IPS-NIHi7 (cell line): ENCODE measurements at regions not wholly inside any gene's neighbourhood (a gene's known extent, or its start where the extent isn't known, plus 50 kb on each side); places are given as distances from the start of the nearest gene placed in this dataset.
A peak's percentile ranks its signal among the peaks of the same experiment; 100 is the strongest.
"Not testable (repeated sequence)": the region's sequence is repeated elsewhere in the genome, so short reads cannot be mapped to it uniquely, and the experiment has no call there.

Experiments used
- DNase-seq: peaks from one replicate; pipeline ENCODE4 v3.0.0; 2012; ENCODE audit warnings: mixed read lengths; ENCODE audit errors: extremely low spot score

DNA sequence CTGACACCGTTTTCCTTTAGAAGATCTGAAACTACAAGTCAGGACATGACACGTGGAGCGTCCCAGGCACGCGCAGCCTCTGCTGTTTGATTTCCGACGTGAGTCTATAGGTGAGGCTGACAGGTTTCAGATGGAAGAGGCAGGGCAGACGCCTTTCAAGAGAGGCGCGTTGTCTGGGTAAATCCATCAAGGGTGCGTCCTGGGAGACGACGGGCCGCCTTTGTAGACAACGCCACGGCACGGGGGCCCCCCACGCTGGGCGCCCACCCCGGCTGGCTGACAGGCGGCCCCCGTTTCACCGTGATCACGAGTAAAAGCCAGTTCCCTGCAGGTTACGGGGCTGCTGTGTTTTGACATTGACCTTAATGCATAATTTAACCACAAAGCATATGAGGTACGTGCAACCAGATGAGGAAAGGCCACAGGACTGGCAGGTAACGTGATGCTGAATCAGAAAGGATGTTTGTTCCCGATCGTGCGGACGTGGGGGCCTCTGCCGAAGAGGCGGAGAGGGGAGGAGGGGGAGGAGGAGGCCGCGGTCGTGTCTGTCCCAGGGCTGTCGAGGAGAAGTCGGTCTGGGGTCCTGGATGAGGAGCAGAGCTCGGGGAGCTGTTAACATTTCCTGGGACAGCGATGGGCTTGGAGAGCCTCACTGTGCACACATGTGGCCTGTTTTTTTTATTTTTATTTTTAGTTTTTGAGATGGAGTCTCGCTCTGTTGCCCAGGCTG, 51.1 kb upstream of the PPP2R3B start:
- no peak for DNase-seq

DNA sequence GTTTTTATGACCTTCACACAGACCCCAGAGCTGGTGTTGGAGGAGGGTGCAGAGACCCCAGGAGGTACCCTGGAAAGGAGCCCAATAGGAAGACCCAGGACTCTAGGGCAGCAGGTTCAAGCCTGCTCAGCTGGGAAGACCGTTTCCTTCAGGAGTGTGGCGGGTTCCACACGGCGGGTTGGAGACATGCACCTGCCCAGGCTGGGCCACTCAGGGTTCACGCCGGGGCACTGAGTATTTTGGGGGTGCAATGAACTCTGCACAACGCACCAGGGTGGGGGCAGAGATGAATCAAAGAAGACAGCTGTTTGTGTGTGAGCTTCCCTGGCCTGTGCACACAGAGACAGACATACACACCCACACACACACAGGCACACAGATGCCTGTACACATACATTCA, 52.5 kb upstream of the PPP2R3B start:
- no peak for DNase-seq

DNA sequence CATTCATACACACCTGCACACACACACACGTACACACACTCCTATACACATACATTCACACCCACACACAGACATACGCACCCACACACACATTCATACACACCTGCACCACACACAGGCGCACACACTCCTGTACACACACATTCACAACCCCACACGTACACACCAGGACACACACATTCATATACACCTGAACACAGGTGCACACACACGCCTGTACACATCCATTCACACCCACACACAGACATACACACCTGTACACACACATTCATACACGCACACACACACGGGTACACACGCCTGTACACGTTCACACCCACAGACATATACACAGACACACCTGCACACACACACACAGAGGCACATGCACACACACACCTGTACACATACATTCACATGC, 53.0 kb upstream of the PPP2R3B start:
- DNase-seq = no peak

DNA sequence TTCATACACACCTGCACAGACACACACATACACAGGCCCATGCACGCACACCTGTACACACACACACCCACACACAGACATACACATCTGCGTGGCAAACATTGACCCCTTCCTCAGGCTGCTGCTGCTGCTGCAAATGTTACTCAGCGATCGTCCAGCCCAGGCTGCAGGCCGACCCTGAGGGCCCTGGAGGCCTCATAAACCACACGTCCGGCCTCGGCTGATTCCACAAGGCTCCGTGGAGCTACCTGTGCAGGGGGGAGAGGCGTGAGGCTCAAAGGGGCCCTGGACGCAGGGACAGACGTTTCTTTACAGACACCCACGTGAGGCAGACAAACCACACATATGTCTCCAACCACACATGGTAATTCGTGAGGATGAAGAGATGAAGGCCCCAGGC, 53.9 kb upstream of the PPP2R3B start:
- no peak for DNase-seq

DNA sequence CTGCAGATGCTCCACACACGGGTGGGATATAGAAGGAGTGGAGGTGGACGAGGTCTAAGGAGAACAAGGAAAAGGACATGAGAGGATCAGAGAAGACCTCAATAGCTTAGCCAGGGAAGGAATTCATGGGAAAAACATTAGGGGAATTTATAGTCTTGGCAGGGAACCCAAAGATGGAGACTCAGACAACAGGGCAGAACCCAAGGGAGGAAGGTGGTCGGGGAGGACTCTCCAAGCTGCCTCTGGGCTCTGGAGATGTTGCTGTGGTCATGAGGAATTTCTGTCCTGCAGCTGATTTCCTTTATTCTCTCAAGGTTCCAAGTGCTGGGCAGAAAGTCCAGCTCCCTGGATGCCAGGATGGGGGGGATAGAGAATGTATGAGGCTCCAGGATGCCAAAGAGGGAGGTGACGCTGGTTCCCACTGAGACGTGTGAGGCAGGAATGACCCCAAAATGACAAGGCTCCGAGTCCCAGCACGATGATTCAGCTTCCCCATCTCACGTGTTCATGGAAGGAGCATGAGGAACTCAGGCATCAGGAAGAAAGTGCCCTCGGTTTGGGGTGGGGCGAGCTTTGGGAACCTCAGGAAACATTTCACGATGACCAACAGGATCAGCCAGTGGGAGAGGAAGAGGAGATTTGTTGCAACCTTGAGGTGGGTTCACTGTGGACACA, 57.0 kb upstream of the PPP2R3B start:
- peak; percentile 7 for DNase-seq

DNA sequence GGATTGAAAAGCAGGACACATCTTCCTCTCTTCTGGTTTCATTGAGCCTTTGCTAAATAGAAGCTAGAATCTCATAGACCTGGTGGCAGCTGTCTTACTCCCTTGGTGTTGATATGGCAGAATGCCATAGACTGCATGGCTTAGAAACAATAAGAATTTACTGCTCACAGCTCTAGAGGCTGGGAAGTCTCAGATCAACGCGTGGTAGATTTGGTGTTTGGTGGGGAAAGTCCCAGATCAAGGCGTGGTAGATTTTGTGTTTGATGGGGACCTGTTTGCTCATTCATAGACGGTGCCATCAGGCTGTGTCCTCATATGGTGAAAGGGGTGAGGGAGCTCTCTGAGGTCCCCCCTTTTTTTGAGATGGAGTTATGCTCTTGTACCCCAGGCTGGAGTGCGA, 57.6 kb upstream of the PPP2R3B start:
- no peak for DNase-seq

DNA sequence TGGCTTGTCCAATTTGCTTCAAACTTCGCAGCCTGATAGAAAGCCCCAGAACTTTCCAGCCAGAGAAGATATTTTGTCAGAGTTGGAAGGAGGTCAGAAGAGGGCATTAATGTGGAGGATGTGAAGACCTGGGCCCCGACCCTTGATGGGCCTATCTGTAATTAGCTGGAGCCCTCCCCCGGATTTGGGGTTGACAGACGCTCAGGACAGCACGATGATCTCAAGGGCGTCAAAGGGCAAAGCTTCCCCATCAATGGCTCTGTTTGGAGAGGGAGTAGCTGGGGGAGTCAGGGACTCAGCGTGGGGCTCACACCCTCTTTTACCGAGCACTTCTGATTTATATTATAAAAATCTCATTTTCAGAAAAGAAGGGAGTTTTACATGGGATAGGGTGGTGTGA, 59.0 kb upstream of the PPP2R3B start:
- DNase-seq = peak; percentile 51

DNA sequence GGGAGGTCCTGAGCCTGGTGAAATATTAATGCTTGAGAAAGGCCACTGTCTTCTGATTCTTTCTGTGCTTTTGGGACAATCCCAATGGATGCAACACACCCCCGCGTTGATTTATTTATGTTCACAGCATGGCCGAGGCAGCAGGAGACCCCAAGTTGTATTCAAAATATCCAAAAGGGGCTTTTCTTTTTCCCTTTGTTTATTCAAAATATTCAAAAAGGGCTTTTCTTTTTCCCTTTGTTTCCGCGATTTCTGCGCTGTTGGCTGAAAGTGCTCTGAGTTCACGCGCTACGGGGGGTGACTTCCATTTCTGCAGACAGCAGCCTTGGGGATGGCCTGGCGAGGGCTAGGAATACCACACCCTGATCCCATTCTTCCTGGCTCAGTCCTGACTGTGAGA, 59.5 kb upstream of the PPP2R3B start:
- peak; percentile 87 for DNase-seq

DNA sequence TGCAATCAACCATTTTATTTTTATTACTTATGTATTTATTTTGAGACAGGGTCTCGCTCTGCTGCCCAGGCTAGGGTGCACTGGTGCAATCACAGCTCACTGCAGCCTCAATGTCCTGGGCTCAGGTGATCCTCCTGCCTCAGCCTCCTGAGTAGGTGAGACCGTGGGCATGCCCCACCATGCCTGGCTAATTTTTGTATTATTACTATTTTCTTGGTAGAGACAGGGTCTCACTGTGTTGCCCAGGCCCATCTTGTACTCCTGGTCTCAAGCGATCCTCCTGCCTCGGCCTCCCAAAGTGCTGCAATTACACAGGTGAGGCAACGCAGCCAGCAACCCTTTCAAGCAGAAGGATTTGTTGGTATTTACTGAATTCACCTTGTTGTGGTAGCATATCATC, 60.3 kb upstream of the PPP2R3B start:
- no peak for DNase-seq

DNA sequence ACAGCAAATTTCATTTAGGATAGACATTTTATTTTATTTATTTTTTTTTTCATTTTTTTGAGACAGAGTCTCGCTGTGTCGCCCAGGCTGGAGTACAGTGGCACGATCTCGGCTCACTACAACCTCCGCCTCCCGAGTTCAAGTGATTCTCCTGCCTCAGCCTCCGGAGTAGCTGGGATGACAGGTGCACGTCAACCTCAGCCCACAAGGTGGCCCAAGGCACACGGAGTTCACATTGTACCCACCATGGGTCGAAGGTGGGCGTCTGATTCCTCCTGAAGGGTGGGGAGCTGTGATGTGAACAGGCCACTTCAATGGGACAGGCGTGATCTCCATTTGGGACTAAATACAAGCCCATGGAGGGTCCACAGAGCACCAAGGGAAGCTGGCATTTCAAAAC, 65.0 kb upstream of the PPP2R3B start:
- peak; percentile 36 for DNase-seq

DNA sequence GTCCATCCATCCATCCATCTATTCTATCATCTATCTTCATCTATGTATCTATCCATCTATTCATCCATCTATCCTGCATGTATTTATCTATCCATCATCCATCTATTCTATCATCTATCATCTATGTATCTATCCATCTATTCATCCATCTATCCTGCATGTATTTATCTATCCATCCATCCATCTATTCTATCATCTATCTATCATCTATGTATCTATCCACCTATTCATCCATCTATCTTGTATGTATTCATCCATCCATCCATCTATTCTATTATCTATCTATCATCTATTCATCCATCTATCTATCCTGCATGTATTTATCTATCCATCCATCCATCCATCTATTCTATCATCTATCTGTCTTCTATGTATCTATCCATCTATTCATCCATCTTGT, 65.9 kb upstream of the PPP2R3B start:
- no peak for DNase-seq

DNA sequence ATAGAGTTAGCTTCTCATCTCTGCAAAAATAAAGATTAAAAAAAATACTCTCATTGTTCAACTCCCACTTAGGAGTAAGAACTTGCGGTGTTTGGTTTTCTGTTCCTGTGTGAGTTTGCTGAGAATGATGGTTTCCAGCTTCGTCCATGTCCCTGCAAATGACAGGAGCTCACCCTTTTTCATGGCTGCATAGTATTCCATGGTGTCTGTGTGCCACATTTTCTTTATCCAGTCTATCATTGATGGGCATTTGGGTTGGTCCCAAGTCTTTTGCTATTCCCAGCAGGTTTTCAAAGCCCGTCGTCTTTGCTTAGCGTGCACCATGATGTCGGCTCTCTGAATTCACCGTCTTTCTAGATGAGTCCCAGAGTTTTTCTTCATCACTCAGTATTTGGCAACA, 67.8 kb upstream of the PPP2R3B start:
- DNase-seq = not testable (repeated sequence)

DNA sequence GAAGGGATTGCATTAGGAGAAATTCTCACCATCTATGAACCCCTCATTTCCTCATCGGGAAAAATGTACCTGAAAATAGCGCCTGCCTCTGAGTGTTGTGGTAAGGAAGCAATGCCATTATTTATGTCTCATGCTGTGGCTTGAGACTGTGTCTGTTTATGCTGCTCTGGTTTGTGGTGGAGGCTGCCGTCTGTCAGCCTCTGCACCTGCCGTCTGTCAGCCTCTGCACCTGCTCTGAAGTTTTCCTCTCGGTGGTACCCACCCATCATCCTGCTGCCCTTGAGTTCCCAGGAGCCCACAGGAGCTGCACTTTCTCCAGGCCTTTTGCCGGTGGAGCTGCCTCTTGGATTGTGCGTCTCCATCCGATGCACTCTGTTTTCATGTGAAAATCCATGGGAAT, 68.5 kb upstream of the PPP2R3B start:
- DNase-seq = no peak

DNA sequence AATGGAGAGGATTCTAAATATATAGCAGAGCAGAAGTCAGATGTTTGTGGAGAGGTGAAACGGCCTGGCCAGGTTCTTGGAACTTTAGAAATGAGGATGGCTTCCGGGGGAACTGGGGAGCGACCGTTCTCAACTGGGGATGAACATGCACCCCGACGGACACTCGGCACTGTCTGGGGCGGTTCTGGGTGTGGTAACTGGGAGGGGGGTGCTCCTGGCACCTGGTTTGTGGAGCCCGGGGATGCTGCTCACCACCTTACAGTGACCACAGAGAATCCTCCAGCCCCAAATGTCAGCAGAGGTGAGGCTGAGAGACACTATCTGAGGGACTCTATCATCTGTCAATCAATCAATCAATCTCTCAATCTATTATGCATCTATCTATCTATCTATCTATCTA, 69.0 kb upstream of the PPP2R3B start:
- DNase-seq = no peak

DNA sequence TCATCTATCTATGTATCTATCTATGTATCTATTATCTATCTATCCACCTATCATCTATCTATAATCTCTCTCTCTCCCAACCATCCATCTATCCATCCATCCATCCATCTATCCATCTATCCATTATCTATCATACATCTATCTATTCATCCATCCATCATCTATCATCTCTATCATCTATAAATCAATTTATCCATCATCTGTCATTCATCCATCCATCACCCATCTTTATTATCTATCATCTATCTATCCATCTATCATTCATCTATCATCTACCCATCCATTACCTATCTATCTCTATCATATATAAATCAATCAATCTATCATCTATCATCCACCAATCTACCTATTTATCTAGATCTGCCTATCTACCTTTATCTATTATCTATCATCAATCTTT, 69.4 kb upstream of the PPP2R3B start:
- DNase-seq = no peak

DNA sequence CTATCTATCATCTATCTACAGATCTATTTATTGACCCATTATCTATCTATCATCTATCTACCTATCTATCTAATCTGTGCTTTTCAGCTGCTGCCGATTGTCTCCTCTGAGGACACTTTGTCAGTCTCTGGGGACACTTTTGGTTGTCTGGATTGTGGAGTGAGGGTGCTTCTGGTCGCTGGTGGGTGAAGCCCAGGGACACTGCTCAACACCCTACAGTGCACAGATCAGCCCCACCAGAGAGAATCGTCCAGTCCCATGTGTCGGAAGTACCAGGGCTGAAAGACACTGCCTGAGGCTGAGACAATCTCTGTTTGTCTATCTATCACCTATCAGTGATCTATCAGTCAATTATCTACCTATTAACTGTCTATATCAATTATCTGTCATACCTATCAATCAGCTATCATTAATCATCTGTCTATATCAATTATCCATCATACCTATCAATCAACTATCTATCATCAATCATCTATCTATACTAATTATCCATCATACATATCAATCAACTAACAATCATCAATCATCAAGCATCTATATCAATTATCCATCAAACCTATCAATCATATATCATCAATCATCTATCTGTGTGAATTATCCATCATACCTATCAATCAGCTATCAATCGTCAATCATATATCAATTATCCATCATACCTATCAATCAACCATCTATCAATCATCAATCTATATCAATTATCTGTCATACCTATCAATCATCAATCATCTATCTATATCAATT, 70.0 kb upstream of the PPP2R3B start:
- DNase-seq = no peak

DNA sequence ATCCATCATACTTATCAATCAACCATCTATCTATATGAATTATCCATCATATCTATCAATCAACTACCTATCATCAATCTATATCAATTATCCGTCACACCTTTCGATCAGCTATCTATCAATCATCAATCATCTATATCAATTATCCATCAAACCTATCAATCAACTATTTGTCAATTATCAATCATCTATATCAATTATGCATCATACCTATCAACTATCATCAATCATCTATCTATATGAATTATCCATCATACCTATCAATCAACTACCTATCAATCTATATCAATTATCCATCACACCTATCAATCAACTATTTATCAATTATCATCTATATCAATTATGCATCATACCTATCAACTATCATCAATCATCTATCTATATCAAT, 70.6 kb upstream of the PPP2R3B start:
- no peak for DNase-seq

DNA sequence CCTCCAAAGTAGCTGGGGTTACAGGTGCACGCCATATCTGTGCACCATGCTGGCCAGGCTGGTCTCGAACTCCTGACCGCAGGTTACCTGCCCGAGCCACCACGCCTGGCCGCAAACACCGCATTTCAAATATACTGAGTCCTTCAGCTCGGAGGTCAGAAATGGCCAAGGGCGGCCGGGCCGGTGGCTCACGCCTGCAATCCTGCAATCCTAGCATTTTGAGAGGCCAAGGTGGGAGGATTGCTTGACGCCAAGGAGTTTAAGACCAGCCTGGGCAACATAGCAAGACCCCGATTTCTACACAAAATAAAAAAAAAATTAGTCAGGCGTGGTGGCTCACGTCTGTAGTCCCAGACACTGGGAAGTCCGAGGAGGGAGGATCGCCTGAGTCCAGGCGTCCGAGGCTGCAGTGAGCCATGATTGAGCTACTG, 71.9 kb upstream of the PPP2R3B start:
- DNase-seq = no peak

DNA sequence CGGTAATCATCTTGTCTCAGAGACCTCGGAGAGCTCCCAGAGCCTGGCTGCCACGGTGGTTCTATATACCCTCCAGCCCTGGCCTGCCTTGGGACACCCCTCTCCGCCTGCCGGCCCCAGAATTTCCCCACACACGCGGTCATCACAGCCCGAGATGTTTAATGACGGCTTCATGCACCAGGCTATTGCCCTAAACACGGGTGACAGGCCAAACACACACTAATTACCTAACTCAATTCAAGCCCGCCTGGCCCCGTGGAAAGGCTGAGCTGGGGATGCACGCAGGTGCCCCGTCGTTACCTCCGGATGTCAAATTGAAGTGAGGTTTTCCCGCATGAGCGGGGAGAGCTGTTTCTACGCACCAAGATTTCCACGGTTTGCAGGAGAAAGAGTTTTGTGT, 72.9 kb upstream of the PPP2R3B start:
- DNase-seq = peak; percentile 8

DNA sequence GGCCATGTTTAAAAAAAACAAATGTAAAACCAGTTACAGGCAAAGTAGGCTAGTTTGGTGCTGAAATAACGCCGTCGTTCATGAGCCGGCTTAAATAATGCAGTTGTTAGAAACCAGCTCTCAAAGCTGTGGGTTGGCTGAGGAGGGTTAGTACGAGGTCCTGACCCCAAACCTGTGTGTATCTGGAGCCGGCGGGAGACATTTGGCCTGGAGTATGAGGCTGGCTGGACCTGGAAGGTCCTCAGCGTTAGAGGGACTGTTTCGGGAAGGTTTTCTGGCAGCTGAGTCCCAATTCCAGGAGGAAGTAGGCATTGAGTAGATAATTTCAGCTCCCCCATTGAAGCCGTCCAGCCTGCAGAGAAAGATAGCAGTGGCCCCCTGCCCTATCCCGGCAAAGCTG, 73.4 kb upstream of the PPP2R3B start:
- peak; percentile 8 for DNase-seq

DNA sequence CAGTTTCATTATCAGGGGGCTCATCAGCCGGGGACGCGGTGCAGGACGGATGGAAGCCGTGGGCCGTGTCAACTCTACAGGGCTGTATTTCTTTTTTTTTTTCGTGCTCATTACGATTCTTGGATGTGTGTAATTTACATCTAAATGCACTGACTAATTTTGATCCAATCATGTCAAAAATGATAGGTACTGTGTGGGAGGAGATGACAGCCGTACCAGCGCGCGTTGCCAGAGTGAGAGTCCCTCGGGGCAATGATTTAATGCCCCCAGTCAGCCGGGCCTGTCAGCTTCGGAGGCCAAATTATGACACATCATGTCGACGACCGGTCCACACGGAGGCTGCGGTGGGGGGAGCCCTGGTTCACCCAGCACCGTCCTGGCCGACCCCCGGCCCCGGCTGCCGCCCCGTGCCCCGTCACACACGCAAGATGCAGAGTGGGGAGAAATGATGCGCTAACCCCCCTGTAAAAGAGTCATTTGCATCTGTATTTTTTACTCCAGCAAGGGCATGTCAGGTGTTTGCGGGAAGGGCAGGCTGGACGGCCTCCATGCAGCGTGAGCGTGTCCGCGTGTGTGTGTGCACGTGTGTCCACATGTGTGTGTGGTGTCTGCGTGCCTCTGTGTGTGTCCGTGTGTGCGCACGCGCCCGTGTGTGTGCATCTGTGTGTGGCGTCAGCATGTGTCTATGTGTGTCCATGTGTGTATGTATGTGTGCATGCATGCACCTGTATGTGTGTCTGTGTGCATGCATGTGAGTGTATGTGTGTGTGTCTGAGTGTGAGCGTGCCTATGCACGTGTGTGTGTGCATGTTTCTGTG, 74.3 kb upstream of the PPP2R3B start:
- DNase-seq = no peak

DNA sequence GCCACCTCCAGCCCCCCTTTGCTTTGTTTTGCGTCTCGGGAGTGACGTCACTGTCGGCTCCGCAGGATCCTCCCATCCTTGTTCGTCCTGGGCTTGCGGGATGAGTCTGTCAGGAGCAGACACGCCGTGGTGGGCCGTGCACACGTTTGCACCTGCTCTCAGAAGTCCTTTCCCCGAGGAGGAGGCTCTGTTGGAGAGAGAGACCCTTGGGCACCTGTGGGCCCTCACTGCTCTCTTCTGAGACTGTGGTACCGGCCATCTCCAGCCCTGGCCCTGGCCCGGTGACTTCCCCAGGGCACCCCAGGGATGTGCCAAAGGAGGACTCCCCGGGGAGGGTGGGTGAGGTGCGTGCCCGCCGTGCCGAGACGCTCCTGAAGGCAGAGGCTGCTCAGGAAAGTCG, 76.1 kb upstream of the PPP2R3B start:
- no peak for DNase-seq
